NCI-H1048 (cell line): ENCODE measurements at regions not wholly inside any gene's neighbourhood (a gene's known extent, or its start where the extent isn't known, plus 50 kb on each side); places are given as distances from the start of the nearest gene placed in this dataset.

Experiments used
- DNase-seq: peaks from one replicate; lab custom pipeline; 2025; lab: John Stamatoyannopoulos, UW

DNA sequence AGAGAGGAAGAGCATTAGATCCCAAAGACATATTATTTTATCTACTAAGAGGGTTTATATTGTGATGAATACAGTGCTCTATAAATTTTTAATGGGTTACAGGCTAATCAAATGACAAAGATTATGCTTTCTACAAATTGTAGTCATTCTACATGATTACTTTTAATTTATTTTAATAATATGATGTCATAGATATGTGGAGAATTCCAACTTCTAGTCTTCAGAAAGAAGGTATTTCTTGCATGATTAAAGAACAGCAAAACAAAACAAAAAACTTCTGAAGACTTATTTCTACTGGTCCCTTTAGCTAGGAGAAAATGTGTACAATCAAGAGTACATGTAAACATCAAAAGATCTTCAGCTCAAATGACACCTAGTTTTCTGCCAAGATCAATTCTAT, 71.5 kb upstream of the FOXG1 start:
- no peak for DNase-seq

GRCh38 chr14:28701733-28702132, 64.9 kb upstream of the FOXG1 start:
- DNase-seq = no peak

GRCh38 chr14:28703482-28703881, 63.1 kb upstream of the FOXG1 start:
- no peak for DNase-seq

DNA sequence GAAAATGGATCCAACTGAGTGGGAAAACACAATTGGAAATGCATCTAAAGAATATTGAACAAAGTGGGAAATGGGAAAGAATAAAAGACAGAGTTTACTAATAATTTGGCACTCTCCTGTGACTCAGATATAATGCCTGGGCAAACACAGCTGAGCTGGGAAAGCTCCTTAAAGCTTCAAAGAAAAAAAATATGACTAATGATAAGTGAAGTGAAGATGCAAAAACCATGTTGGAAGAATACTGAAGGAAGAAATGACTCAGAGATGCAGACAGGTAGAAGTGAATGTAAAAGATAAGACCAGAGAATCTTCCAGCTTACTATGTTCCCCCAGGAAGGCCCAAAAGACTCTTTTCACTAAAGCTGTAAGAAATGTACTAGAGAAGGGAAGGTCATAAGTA, 62.4 kb upstream of the FOXG1 start:
- no peak for DNase-seq

DNA sequence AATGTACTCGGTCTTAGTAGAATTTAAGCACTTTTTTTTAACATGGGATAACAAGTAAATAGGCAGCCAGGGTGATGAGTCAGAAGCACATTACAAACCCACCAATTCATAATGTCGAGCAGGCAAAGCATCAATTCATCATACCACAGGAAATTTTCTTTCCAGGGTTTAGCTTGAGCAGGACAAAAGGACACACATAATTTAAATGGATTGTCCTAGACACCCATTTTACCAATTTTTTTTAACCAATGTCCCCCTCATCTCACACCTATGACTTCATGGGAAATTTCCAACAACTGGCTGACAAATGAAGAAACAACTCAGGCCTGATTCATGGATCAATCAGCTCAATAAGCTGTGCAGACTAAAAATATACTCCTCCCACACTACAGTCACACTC, 58.8 kb upstream of the FOXG1 start:
- no peak for DNase-seq

GRCh38 chr14:28709571-28710305, 56.8 kb upstream of the FOXG1 start:
- DNase-seq = no peak
